ENCODE measurements at regions not wholly inside any gene's neighbourhood (a gene's known extent, or its start where the extent isn't known, plus 50 kb on each side); places are given as distances from the start of the nearest gene placed in this dataset.

DNA sequence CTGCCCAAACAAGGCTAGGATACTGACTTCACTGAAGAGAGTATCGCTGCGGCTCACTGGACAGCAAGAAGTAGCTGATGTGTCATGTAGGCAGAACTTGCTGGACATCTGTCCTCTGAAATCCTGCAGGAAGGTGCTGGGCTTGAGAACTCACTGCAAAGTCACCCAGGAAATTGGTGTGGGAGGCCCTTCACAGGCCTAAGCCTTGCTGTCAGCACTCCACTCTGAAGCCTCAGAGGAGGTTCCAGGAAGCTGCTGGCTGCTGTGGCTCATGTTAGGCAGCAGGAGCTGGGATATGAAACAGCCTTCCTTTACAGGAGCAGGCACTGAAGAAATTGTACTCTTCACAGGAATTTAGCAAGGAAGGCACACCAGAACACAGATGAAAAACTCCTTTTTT is 88.3 kb upstream of the CCDC68 start:
- no peak for TF ChIP-seq FOXM1 (IDR thresholded peaks at IDR 0.05; ENCODE audit: borderline replicate concordance)
- TF ChIP-seq SP1 (IDR thresholded peaks at IDR 0.05): no peak
- TF ChIP-seq SUZ12 (IDR thresholded peaks at IDR 0.05): no peak
- TF ChIP-seq PKNOX1 (IDR thresholded peaks at IDR 0.05): no peak
- no peak for TF ChIP-seq L3MBTL2 (conservative IDR thresholded peaks at IDR 0.05)
- no peak for TF ChIP-seq ELF4 (IDR thresholded peaks at IDR 0.05)
- no peak for TF ChIP-seq FOXA1 (IDR thresholded peaks at IDR 0.05)
- no peak for TF ChIP-seq ZNF384 (IDR thresholded peaks at IDR 0.05)
- no peak for TF ChIP-seq BHLHE40 (IDR thresholded peaks at IDR 0.05; ENCODE audit: borderline replicate concordance)
- no peak for TF ChIP-seq FOXK2 (IDR thresholded peaks at IDR 0.05)
- TF ChIP-seq CTBP1 (IDR thresholded peaks at IDR 0.05; ENCODE audit: borderline replicate concordance): no peak
- TF ChIP-seq TARDBP (IDR thresholded peaks at IDR 0.05): no peak
- no peak for TF ChIP-seq NFRKB (IDR thresholded peaks at IDR 0.05)
- no peak for TF ChIP-seq ARNT (IDR thresholded peaks at IDR 0.05)
